ENCODE measurements at regions not wholly inside any gene's neighbourhood (a gene's known extent, or its start where the extent isn't known, plus 50 kb on each side); places are given as distances from the start of the nearest gene placed in this dataset.
"Not testable (repeated sequence)": the region's sequence is repeated elsewhere in the genome, so short reads cannot be mapped to it uniquely, and the experiment has no call there.

GRCh38 chr4:149057594-149057993, 615.4 kb upstream of the NR3C2 start:
- no peaks in the 10 kb centered on the region for H3K4me1 ChIP-seq (ENCODE audit: control insufficient read depth, insufficient read depth, low read length)
- 84% methylated on average over 3 of the region's 3 CpGs for WGBS, 2 experiments
- H3K27ac ChIP-seq (ENCODE audit: insufficient read depth, low read depth, low read length, poor library complexity, severe bottlenecking) = no peak overlapping the region
- H3K27me3 ChIP-seq (ENCODE audit: control insufficient read depth, insufficient read depth, low read length, poor library complexity, severe bottlenecking) = no peaks in the 10 kb centered on the region
- H3K4me3 ChIP-seq (ENCODE audit: insufficient read depth, low read depth, low read length) = no peak overlapping the region
- no peaks in the 10 kb centered on the region for H3K36me3 ChIP-seq (ENCODE audit: control insufficient read depth, insufficient read depth, low read length)
- H3K9me3 ChIP-seq (ENCODE audit: control insufficient read depth, low read length) = no peaks in the 10 kb centered on the region

- Histone ChIP-seq H3K27ac (ENCODE audit: insufficient read depth, low read depth, low read length, poor library complexity, severe bottlenecking) (no peak overlapping the region), H3K4me1 (ENCODE audit: control insufficient read depth, insufficient read depth, low read length) (no peaks in the 10 kb centered on the region), H3K9me3 (ENCODE audit: control insufficient read depth, low read length) (no peaks in the 10 kb centered on the region), H3K27me3 (ENCODE audit: control insufficient read depth, insufficient read depth, low read length, poor library complexity, severe bottlenecking) (no peaks in the 10 kb centered on the region), H3K4me3 (ENCODE audit: insufficient read depth, low read depth, low read length) (no peak overlapping the region), H3K36me3 (ENCODE audit: control insufficient read depth, insufficient read depth, low read length) (no peaks in the 10 kb centered on the region)
- WGBS, 2 experiments = 97 to 100% methylated on average over 2 of the region's 2 CpGs
These were observed 614.4 kb upstream of the NR3C2 start for GRCh38 chr4:149056615-149057014.

- WGBS, 2 experiments = 88 to 92% methylated on average over 1 of the region's 1 CpG
- H3K4me3 ChIP-seq (ENCODE audit: insufficient read depth, low read depth, low read length) = no peak overlapping the region
These were observed 613.4 kb upstream of the NR3C2 start for GRCh38 chr4:149055624-149056023.

GRCh38 chr4:149050840-149051239, 608.6 kb upstream of the NR3C2 start:
- WGBS, 2 experiments = 86 to 94% methylated on average over 5 of the region's 5 CpGs
- Histone ChIP-seq H3K27ac (ENCODE audit: insufficient read depth, low read depth, low read length, poor library complexity, severe bottlenecking) (no peak overlapping the region), H3K27me3 (ENCODE audit: control insufficient read depth, insufficient read depth, low read length, poor library complexity, severe bottlenecking) (no peaks in the 10 kb centered on the region), H3K4me3 (ENCODE audit: insufficient read depth, low read depth, low read length) (no peak overlapping the region), H3K36me3 (ENCODE audit: control insufficient read depth, insufficient read depth, low read length) (no peaks in the 10 kb centered on the region), H3K4me1 (ENCODE audit: control insufficient read depth, insufficient read depth, low read length) (no peaks in the 10 kb centered on the region), H3K9me3 (ENCODE audit: control insufficient read depth, low read length) (no peaks in the 10 kb centered on the region)

More at GRCh38 chr4:149055624-149056023, 613.4 kb upstream of the NR3C2 start:
- no peaks in the 10 kb centered on the region for H3K9me3 ChIP-seq (ENCODE audit: control insufficient read depth, low read length)
- H3K27me3 ChIP-seq (ENCODE audit: control insufficient read depth, insufficient read depth, low read length, poor library complexity, severe bottlenecking) = no peaks in the 10 kb centered on the region
- no peaks in the 10 kb centered on the region for H3K36me3 ChIP-seq (ENCODE audit: control insufficient read depth, insufficient read depth, low read length)
- no peak overlapping the region for H3K27ac ChIP-seq (ENCODE audit: insufficient read depth, low read depth, low read length, poor library complexity, severe bottlenecking)
- no peaks in the 10 kb centered on the region for H3K4me1 ChIP-seq (ENCODE audit: control insufficient read depth, insufficient read depth, low read length)

GRCh38 chr4:149048451-149049143, 606.4 kb upstream of the NR3C2 start:
- Histone ChIP-seq H3K27ac (ENCODE audit: insufficient read depth, low read depth, low read length, poor library complexity, severe bottlenecking) (no peak overlapping the region), H3K4me1 (ENCODE audit: control insufficient read depth, insufficient read depth, low read length) (no peaks in the 10 kb centered on the region), H3K4me3 (ENCODE audit: insufficient read depth, low read depth, low read length) (no peak overlapping the region), H3K36me3 (ENCODE audit: control insufficient read depth, insufficient read depth, low read length) (no peaks in the 10 kb centered on the region), H3K9me3 (ENCODE audit: control insufficient read depth, low read length) (no peaks in the 10 kb centered on the region), H3K27me3 (ENCODE audit: control insufficient read depth, insufficient read depth, low read length, poor library complexity, severe bottlenecking) (no peaks in the 10 kb centered on the region)
- 83 to 95% methylated on average over 1 to 2 of the region's 3 CpGs for WGBS, 2 experiments

- H3K36me3 ChIP-seq (ENCODE audit: control insufficient read depth, insufficient read depth, low read length) = no peaks in the 10 kb centered on the region
- H3K27me3 ChIP-seq (ENCODE audit: control insufficient read depth, insufficient read depth, low read length, poor library complexity, severe bottlenecking) = no peaks in the 10 kb centered on the region
- H3K4me1 ChIP-seq (ENCODE audit: control insufficient read depth, insufficient read depth, low read length) = no peaks in the 10 kb centered on the region
- no peak overlapping the region for H3K4me3 ChIP-seq (ENCODE audit: insufficient read depth, low read depth, low read length)
- H3K27ac ChIP-seq (ENCODE audit: insufficient read depth, low read depth, low read length, poor library complexity, severe bottlenecking) = no peak overlapping the region
- no peaks in the 10 kb centered on the region for H3K9me3 ChIP-seq (ENCODE audit: control insufficient read depth, low read length)
- WGBS, 2 experiments = 91 to 96% methylated on average over 2 of the region's 2 CpGs
These were observed 605.2 kb upstream of the NR3C2 start for GRCh38 chr4:149047368-149047767.

- Histone ChIP-seq H3K4me3 (ENCODE audit: insufficient read depth, low read depth, low read length) (no peak overlapping the region), H3K27ac (ENCODE audit: insufficient read depth, low read depth, low read length, poor library complexity, severe bottlenecking) (no peak overlapping the region), H3K4me1 (ENCODE audit: control insufficient read depth, insufficient read depth, low read length) (no peaks in the 10 kb centered on the region), H3K27me3 (ENCODE audit: control insufficient read depth, insufficient read depth, low read length, poor library complexity, severe bottlenecking) (no peaks in the 10 kb centered on the region), H3K36me3 (ENCODE audit: control insufficient read depth, insufficient read depth, low read length) (no peaks in the 10 kb centered on the region), H3K9me3 (ENCODE audit: control insufficient read depth, low read length) (no peaks in the 10 kb centered on the region)
- 95 to 97% methylated on average over 3 of the region's 3 CpGs for WGBS, 2 experiments
These were observed 603.5 kb upstream of the NR3C2 start for GRCh38 chr4:149045731-149046130.

GRCh38 chr4:149039786-149040185, 597.6 kb upstream of the NR3C2 start:
- 92% methylated on average over 2 of the region's 2 CpGs for WGBS, 2 experiments
- not testable (repeated sequence) for H3K4me3 ChIP-seq (ENCODE audit: insufficient read depth, low read depth, low read length)

GRCh38 chr4:149031399-149031798, 589.2 kb upstream of the NR3C2 start:
- Histone ChIP-seq H3K4me3 (ENCODE audit: insufficient read depth, low read depth, low read length) (no peak overlapping the region), H3K27me3 (ENCODE audit: control insufficient read depth, insufficient read depth, low read length, poor library complexity, severe bottlenecking) (no peaks in the 10 kb centered on the region), H3K9me3 (ENCODE audit: control insufficient read depth, low read length) (no peaks in the 10 kb centered on the region), H3K4me1 (ENCODE audit: control insufficient read depth, insufficient read depth, low read length) (no peaks in the 10 kb centered on the region), H3K27ac (ENCODE audit: insufficient read depth, low read depth, low read length, poor library complexity, severe bottlenecking) (no peak overlapping the region), H3K36me3 (ENCODE audit: control insufficient read depth, insufficient read depth, low read length) (no peaks in the 10 kb centered on the region)

More at GRCh38 chr4:149039786-149040185, 597.6 kb upstream of the NR3C2 start:
- H3K9me3 ChIP-seq (ENCODE audit: control insufficient read depth, low read length); H3K36me3 ChIP-seq (ENCODE audit: control insufficient read depth, insufficient read depth, low read length); H3K27me3 ChIP-seq (ENCODE audit: control insufficient read depth, insufficient read depth, low read length, poor library complexity, severe bottlenecking); H3K4me1 ChIP-seq (ENCODE audit: control insufficient read depth, insufficient read depth, low read length); H3K27ac ChIP-seq (ENCODE audit: insufficient read depth, low read depth, low read length, poor library complexity, severe bottlenecking): not testable (repeated sequence)

GRCh38 chr4:149029056-149029651, 586.9 kb upstream of the NR3C2 start:
- no peaks in the 10 kb centered on the region for H3K9me3 ChIP-seq (ENCODE audit: control insufficient read depth, low read length)
- H3K4me1 ChIP-seq (ENCODE audit: control insufficient read depth, insufficient read depth, low read length) = no peaks in the 10 kb centered on the region
- no peak overlapping the region for H3K4me3 ChIP-seq (ENCODE audit: insufficient read depth, low read depth, low read length)
- no peaks in the 10 kb centered on the region for H3K36me3 ChIP-seq (ENCODE audit: control insufficient read depth, insufficient read depth, low read length)
- 94 to 97% methylated on average over 4 of the region's 4 CpGs for WGBS, 2 experiments
- no peaks in the 10 kb centered on the region for H3K27me3 ChIP-seq (ENCODE audit: control insufficient read depth, insufficient read depth, low read length, poor library complexity, severe bottlenecking)
- H3K27ac ChIP-seq (ENCODE audit: insufficient read depth, low read depth, low read length, poor library complexity, severe bottlenecking) = no peak overlapping the region

All from ectodermal cell (in vitro differentiated cells).